Mesendoderm (in vitro differentiated cells): ENCODE measurements at regions not wholly inside any gene's neighbourhood (a gene's known extent, or its start where the extent isn't known, plus 50 kb on each side); places are given as distances from the start of the nearest gene placed in this dataset.

Source experiments
- DNase-seq: peaks from one replicate; pipeline ENCODE4 v3.0.0; 2013
- H2AK5ac ChIP-seq: 2 replicates; pipeline ENCODE4 v1.6.1; 2013; ENCODE audit warnings: low read length, inconsistent platforms
- H2BK120ac ChIP-seq: 2 replicates; pipeline ENCODE4 v1.6.1; 2013; ENCODE audit warnings: low read depth, mild to moderate bottlenecking, low read length, moderate library complexity, mixed read lengths
- H2BK15ac ChIP-seq: replicated peaks from 2 replicates; pipeline ENCODE4 v1.6.1; 2013; ENCODE audit warnings: low read depth, mild to moderate bottlenecking, moderate library complexity
- H2BK5ac ChIP-seq: 2 replicates; pipeline ENCODE4 v1.6.1; 2013; ENCODE audit warnings: low read length, inconsistent platforms
- H3K18ac ChIP-seq: 2 replicates; pipeline ENCODE4 v1.6.1; 2013; ENCODE audit warnings: mild to moderate bottlenecking, low read length, mixed read lengths
- H3K23ac ChIP-seq: one replicate; pipeline ENCODE4 v1.6.1; 2013; ENCODE audit warnings: low read length
- H3K27ac ChIP-seq: 2 replicates; pipeline ENCODE4 v1.5.1; 2013; ENCODE audit warnings: low read depth, mild to moderate bottlenecking, inconsistent platforms, low read length, moderate library complexity
- H3K27me3 ChIP-seq: 2 replicates; pipeline ENCODE4 v1.6.1; 2013; ENCODE audit warnings: low read length, control low read depth, mild to moderate bottlenecking, inconsistent platforms; ENCODE audit not compliant: insufficient read depth, poor library complexity
- H3K36me3 ChIP-seq: 2 replicates; pipeline ENCODE4 v1.6.1; 2013; ENCODE audit warnings: low read length, inconsistent platforms; ENCODE audit not compliant: control insufficient read depth, insufficient read depth
- H3K4ac ChIP-seq: one replicate; pipeline ENCODE4 v1.6.1; 2013; ENCODE audit warnings: low read depth, mild to moderate bottlenecking, low read length, moderate library complexity
- H3K4me1 ChIP-seq: 2 replicates; pipeline ENCODE4 v1.6.1; 2013; ENCODE audit warnings: low read depth, low read length, inconsistent platforms; ENCODE audit not compliant: control insufficient read depth
- H3K4me2 ChIP-seq: 2 replicates; pipeline ENCODE4 v1.6.1; 2013; ENCODE audit warnings: low read length
- H3K4me3 ChIP-seq: 2 replicates; pipeline ENCODE4 v1.5.1; 2013; ENCODE audit warnings: mild to moderate bottlenecking, low read length
- H3K56ac ChIP-seq: one replicate; pipeline ENCODE4 v1.6.1; 2013; ENCODE audit warnings: low read length
- H3K79me1 ChIP-seq: 2 replicates; pipeline ENCODE4 v1.6.1; 2013; ENCODE audit warnings: low read length, inconsistent platforms
- H3K79me2 ChIP-seq: 2 replicates; pipeline ENCODE4 v1.6.1; 2013; ENCODE audit warnings: mild to moderate bottlenecking, low read length; ENCODE audit not compliant: control insufficient read depth, insufficient read depth
- H3K9ac ChIP-seq: 2 replicates; pipeline ENCODE4 v1.6.1; 2013; ENCODE audit warnings: low read length, inconsistent platforms
- H4K5ac ChIP-seq: one replicate; pipeline ENCODE4 v1.6.1; 2013; ENCODE audit warnings: low read length
- H4K8ac ChIP-seq: one replicate; pipeline ENCODE4 v1.6.1; 2013; ENCODE audit warnings: low read depth, mild to moderate bottlenecking, control low read depth, low read length, moderate library complexity
- WGBS: extraction: QIAGEN DNeasy Blood & Tissue Kit; methylation state at CpG from one replicate; pipeline ENCODE4 v1.1.7; 2013; ENCODE audit warnings: low lambda C conversion rate, missing lambda C conversion rate; ENCODE audit not compliant: insufficient coverage; ENCODE audit errors: extremely low coverage; 5-methylcytosine and 5-hydroxymethylcytosine counted together

DNA sequence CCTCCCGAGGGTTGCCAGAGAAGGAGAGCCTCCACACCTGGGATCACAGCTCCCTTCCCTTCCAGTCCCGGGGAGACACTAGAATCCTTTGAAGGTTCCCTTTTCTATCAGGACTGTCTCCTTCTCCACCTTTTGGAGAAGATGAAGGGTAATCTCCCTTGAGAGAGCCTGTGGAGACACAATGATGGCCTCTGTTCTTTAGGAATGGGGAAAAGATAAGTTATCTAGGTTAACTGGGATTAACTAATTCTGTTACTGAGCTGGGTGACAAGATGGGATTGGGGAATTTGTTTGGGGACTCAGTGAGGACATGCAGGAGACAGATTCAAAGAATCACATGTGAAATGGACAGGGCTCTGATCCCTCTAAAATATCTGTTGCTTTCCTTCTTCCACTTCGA lies 181.1 kb upstream of the BMPER start:
- no CpG with 5 or more reads among the region's 3 CpGs for WGBS
- DNase-seq = peak; percentile 92
- no peaks in the 10 kb centered on the region for H3K36me3 ChIP-seq
- H3K27ac ChIP-seq = peak overlapping the region; percentile 91
- no peaks in the 10 kb centered on the region for H3K79me2 ChIP-seq
- H3K18ac ChIP-seq = peak overlapping the region; percentile 43
- H4K5ac ChIP-seq = no peak overlapping the region
- H3K4ac ChIP-seq = peak overlapping the region; percentile 98
- no peak overlapping the region for H3K4me3 ChIP-seq
- H3K4me2 ChIP-seq = no peak overlapping the region
- H3K79me1 ChIP-seq = no peaks in the 10 kb centered on the region
- no peak overlapping the region for H2BK15ac ChIP-seq
- H2BK120ac ChIP-seq = peak overlapping the region; percentile 66
- no peak overlapping the region for H4K8ac ChIP-seq
- peak overlapping the region; percentile 46 for H3K9ac ChIP-seq
- H3K27me3 ChIP-seq = no peaks in the 10 kb centered on the region
- peak overlapping the region; percentile 99 for H2BK5ac ChIP-seq
- H3K4me1 ChIP-seq = peaks cover 28% of the 10 kb centered on the region
- H3K23ac ChIP-seq = no peak overlapping the region
- H3K56ac ChIP-seq = peak overlapping the region; percentile 91
- peak overlapping the region; percentile 30 for H2AK5ac ChIP-seq

DNA sequence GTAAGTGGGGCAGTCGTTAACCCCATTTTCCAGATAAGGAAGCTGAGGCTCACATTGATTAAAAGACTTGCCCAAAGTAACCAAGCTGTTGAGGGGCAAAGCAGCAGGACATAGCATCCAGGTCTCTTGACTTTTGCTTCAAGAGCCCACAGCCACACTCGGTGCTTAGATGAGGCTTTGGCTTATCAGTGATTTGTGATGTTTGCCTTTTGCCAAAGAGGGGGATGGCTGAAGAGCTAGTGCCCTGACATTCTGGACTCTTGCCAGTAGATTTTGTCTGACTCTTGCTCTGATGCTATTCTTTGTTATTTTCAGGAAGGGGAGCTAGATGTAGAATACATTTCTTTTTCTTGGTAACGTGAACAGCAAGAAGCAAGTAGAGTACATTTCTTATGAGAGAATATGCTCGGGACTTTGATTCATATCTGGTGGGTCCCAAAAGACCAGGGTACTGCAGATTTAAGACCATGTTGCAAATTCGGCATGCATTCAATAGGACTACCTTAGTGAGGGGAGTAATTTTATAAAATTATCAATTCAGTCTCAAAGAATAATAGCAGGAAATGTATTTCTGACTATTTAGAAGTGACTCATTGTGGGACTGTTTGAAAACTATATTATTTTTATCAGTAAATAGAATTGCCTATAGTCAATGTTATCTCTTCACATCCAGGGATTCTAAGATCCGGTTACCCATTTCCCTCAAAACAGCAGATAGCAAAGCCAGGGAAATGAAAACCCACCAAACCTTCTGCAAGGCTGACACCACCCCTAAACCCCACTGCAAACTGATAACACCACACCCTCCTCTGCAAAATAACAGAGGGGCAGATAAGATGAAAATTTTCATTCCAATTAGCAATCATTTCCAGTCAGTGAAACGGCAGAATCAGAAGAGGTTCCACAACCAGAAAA lies 180.0 kb upstream of the BMPER start:
- Histone ChIP-seq H3K4me2 (no peak overlapping the region), H3K36me3 (no peaks in the 10 kb centered on the region)

DNA sequence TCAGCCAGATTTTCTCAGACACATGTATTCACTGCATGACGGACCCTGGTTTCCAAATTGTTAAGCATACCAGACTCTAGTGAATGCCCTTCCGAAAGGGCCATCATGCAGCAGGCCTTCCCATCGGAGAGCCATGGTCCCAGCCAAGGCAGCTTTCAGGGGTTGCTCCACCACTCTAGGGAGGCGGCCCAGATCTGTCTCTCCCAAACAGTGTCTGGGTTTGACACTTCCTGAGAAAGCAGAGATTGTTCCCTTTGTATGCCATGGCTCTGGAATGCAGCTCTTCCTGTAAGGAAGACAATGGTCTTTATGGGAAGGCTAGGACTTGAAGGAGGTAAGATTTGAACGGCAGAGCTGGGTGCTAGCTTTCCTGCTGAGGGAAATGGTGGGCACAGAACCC lies 178.8 kb upstream of the BMPER start:
- Histone ChIP-seq H4K8ac (no peak overlapping the region), H3K9ac (peak overlapping the region; percentile 47), H3K18ac (peak overlapping the region; percentile 2), H2BK120ac (peak overlapping the region; percentile 64), H3K4me1 (peaks cover 28% of the 10 kb centered on the region), H3K4me3 (no peak overlapping the region), H3K36me3 (no peaks in the 10 kb centered on the region), H3K4me2 (no peak overlapping the region), H3K56ac (peak overlapping the region; percentile 78), H2AK5ac (peak overlapping the region; percentile 61), H3K27ac (peak overlapping the region; percentile 76), H4K5ac (no peak overlapping the region), H2BK5ac (peak overlapping the region; percentile 80), H3K27me3 (no peaks in the 10 kb centered on the region), H3K4ac (peak overlapping the region; percentile 76), H2BK15ac (no peak overlapping the region), H3K79me1 (no peaks in the 10 kb centered on the region), H3K79me2 (no peaks in the 10 kb centered on the region), H3K23ac (no peak overlapping the region)
- no CpG with 5 or more reads among the region's 5 CpGs for WGBS
- peak; percentile 95 for DNase-seq

More for the DNA sequence above, 180.0 kb upstream of the BMPER start:
- peak overlapping the region; percentile 89 for H3K4ac ChIP-seq
- H3K27me3 ChIP-seq = no peaks in the 10 kb centered on the region
- no peak overlapping the region for H4K8ac ChIP-seq
- H4K5ac ChIP-seq = no peak overlapping the region
- H2BK5ac ChIP-seq = peak overlapping the region; percentile 80
- peak overlapping the region; percentile 47 for H3K9ac ChIP-seq
- no peaks in the 10 kb centered on the region for H3K79me1 ChIP-seq
- peak overlapping the region; percentile 78 for H3K56ac ChIP-seq
- peaks cover 28% of the 10 kb centered on the region for H3K4me1 ChIP-seq
- H3K27ac ChIP-seq = peak overlapping the region; percentile 76
- no peak overlapping the region for H2BK15ac ChIP-seq
- whole genome bisulfite sequencing = no CpG with 5 or more reads among the region's 7 CpGs
- H3K18ac ChIP-seq = peak overlapping the region; percentile 86
- no peak overlapping the region for H2BK120ac ChIP-seq
- H3K4me3 ChIP-seq = no peak overlapping the region
- no peak overlapping the region for H3K23ac ChIP-seq
- DNase-seq = peak; percentile 74
- no peak overlapping the region for H2AK5ac ChIP-seq
- H3K79me2 ChIP-seq = no peaks in the 10 kb centered on the region

DNA sequence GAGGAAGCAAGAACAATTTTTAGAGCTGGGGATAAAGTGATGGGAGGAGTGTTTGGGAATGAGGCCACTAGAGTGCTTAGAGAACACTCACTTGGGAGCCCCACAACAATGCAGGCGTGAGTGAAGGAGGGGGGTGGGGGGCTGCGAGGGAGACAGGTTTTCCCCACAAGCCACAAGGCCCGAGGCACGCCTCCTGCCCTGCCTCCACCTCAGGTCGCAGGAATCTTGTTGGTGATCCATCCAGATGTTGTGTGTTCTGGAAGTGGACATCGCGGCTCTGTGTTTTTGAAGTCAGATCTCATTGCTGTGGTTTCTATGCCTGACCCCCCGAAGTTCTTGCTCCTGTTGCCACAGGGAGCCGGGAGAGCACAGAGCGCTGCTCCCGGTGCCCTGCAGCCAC lies 178.0 kb upstream of the BMPER start:
- H2BK120ac ChIP-seq = peak overlapping the region; percentile 75
- peak overlapping the region; percentile 44 for H2AK5ac ChIP-seq
- peaks cover 20% of the 10 kb centered on the region for H3K4me1 ChIP-seq
- H3K9ac ChIP-seq = peak overlapping the region; percentile 33
- H3K4me3 ChIP-seq = no peak overlapping the region
- no peaks in the 10 kb centered on the region for H3K36me3 ChIP-seq
- no peak overlapping the region for H4K8ac ChIP-seq
- H3K18ac ChIP-seq = peak overlapping the region; percentile 2
- no peak overlapping the region for H2BK15ac ChIP-seq
- DNase-seq = no peak
- no peak overlapping the region for H3K23ac ChIP-seq
- no peaks in the 10 kb centered on the region for H3K79me2 ChIP-seq
- peak overlapping the region; percentile 76 for H3K27ac ChIP-seq
- WGBS = no CpG with 5 or more reads among the region's 11 CpGs
- no peaks in the 10 kb centered on the region for H3K79me1 ChIP-seq
- peak overlapping the region; percentile 76 for H3K4ac ChIP-seq
- H3K4me2 ChIP-seq = no peak overlapping the region
- H3K56ac ChIP-seq = peak overlapping the region; percentile 78
- no peaks in the 10 kb centered on the region for H3K27me3 ChIP-seq
- peak overlapping the region; percentile 80 for H2BK5ac ChIP-seq
- H4K5ac ChIP-seq = peak overlapping the region; percentile 51

DNA sequence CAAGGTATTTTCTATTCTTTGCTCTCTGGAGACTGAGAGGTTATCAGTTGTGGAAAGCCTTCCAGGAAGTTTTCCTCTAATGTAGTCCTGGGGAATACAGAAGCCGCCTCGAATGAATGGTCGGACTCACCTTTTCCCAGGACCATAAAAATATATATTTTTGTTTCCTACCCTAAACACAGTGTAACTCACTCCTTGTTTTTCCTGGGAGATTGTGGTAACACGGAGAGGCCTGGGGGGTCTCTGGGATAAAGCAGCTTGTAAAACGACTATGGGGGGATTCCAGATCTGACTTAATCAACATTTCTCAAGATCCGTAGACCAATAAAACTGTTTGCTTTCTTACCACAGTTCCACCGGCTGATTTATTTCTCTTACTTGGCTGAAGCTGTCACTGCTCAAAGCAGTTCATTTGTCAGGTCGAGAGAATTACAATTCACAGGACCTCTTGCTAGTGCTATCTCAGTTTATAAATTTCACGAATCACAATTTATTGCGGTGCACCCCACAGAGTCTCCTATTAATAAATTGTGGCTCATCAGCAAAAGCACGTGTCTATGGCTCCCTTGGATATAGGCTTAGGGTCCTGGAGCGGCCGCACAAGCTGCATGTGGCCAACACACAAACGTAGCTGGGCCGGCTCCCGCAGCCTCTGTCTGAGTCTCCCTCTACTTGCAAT lies 176.3 kb upstream of the BMPER start:
- no peak overlapping the region for H3K23ac ChIP-seq
- H3K27ac ChIP-seq = no peak overlapping the region
- H2AK5ac ChIP-seq = no peak overlapping the region
- DNase-seq = no peak
- H3K27me3 ChIP-seq = no peaks in the 10 kb centered on the region
- no peak overlapping the region for H3K4me2 ChIP-seq
- peak overlapping the region; percentile 57 for H3K56ac ChIP-seq
- WGBS = no CpG with 5 or more reads among the region's 16 CpGs
- peaks cover 18% of the 10 kb centered on the region for H3K4me1 ChIP-seq
- no peak overlapping the region for H2BK5ac ChIP-seq
- no peaks in the 10 kb centered on the region for H3K79me2 ChIP-seq
- H4K8ac ChIP-seq = no peak overlapping the region
- no peak overlapping the region for H4K5ac ChIP-seq
- no peak overlapping the region for H3K4ac ChIP-seq
- H3K4me3 ChIP-seq = no peak overlapping the region
- no peak overlapping the region for H3K9ac ChIP-seq
- H2BK15ac ChIP-seq = no peak overlapping the region
- H3K18ac ChIP-seq = peak overlapping the region; percentile 3
- H3K36me3 ChIP-seq = no peaks in the 10 kb centered on the region
- no peak overlapping the region for H2BK120ac ChIP-seq
- H3K79me1 ChIP-seq = no peaks in the 10 kb centered on the region
